Fibroblast of gingiva (primary cell): ENCODE measurements at regions not wholly inside any gene's neighbourhood (a gene's known extent, or its start where the extent isn't known, plus 50 kb on each side); places are given as distances from the start of the nearest gene placed in this dataset.

Source experiments
- DNase-seq: peaks from one replicate; pipeline ENCODE4 v3.0.0-alpha.2; 2011; ENCODE audit warnings: low read depth

DNA sequence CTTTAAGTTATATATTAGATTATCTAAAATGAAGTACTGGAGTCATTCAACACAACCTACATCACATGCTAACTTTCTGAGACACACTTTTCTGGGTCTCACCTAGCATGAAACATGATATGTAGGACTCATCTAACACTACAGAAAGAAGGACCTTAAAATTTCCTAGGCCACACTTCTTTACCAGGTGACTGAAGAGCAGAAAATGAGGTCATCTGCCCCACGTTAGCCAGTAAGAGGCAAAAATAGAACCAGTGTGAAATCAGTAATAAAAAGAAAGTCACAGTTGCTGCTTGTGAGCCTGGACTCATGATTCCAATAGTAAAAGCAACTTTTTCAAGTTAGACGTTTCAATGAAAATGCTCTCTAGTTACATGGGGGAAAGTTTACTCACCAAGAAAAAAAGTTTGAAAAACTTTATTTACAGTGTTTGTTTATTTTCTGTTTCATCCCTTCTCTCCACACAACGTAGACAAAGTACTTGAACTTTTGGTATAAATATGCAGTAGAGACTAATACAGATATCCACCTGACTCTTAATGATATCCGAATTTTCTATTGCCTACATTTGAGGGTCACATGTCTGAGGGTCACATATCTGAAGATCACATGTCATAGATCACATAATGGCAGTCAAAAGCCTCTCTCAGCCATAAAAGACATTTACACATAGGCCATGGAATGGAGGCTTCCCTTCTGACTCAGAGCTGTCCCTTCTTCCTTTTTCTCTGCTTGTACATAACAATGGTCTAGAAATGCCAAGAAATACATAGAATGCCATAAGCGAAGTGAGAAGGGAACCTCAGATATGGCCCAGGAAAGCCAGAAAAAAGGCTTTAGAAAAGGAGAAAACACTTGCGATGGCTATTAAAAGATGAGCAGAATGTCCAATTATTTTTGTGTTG lies 362.9 kb downstream of the ZEB2 start:
- no peak for DNase-seq

DNA sequence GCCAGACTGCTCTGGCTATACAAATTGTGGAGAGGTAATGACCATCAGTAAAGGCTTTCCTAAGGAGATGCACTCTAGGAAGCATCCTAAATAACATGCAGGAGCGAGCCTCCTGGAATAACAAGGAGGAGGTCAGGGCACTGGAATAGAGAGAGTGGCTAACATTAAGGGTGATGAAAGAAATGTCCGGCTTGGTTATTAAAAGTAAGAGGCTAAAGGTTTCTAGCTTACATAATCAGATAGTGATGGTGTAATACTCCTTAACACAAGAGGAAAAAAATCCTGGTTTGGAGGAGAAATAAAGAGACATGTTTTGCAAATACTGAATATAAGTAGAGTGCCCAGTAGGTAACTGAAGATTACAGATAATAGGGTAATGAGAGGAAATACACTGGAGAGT lies 365.7 kb downstream of the ZEB2 start:
- no peak for DNase-seq

DNA sequence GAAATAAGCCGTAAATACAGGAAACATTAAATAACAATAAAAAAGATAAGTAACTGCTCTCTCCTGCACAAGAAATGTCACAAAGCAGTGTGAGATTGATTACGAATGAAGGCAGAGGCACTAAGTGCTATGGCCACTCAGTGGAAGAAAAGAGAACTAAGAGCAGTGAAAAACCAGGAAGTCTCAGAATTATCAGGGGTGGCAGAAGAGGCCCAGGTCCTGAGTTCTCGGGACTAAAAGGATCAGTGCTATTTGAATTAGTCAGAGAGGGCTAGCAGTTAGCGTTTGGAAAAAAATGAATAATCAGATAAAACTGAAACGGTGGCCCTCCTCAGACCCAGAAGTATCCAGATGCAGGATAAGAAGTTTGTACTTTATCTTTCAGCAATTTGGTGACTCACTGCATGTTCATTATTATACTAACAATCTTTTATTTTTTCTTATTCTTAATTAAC lies 367.1 kb downstream of the ZEB2 start:
- DNase-seq, result no peak

DNA sequence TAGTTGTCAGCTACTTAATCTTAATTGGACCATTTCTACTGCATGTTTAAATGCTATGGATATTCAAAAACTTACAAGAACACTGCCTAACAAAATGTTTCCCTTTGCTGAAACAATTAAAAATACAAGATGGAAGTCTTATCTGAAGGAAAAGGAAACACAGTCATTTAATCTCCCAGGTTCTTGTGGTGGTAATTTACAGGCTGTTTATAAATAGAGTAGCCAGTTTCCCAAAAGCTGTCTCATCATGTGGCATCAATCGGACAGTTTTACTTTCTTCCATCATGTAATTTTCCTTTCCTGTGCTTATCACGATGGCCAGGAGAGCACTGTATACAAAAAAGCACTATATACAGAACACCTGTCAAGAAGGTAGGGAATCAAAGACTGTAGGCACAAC lies 368.1 kb downstream of the ZEB2 start:
- no peak for DNase-seq

DNA sequence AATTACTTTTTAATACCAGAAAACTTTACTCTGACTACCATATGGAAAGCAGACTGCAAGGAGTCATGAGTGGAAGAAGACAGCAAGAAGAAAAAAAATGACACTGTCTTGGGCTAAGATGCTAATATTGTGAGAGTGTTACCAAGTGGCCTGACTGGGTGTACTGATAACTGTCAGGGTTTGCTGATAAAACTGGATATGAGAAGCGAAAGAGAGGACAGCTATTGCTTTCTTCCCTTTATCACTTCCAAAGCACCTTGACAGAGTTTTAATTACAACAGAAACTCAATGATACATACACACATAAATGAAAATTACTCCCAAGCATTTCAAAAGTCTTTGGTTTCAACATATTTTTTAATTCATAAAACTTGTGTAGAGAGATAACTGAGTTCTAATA lies 368.5 kb downstream of the ZEB2 start:
- no peak for DNase-seq

DNA sequence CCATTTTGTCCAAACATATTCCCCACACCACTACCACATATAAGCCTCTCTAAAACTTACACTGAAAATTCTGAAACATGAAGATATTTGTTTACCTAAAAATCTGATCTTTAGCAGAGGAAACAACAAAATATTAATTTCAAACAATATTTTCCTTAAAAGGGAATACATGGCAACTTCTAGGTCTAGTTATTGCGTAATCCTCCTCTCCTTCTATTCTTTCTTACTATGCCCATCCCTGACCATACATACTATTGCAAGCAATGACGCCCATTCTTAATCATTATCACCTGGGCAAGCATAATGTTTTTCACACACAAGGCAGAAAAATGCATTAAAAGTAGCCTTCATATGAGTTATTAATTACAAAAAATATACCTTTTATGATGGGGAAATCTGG lies 372.6 kb downstream of the ZEB2 start:
- no peak for DNase-seq

DNA sequence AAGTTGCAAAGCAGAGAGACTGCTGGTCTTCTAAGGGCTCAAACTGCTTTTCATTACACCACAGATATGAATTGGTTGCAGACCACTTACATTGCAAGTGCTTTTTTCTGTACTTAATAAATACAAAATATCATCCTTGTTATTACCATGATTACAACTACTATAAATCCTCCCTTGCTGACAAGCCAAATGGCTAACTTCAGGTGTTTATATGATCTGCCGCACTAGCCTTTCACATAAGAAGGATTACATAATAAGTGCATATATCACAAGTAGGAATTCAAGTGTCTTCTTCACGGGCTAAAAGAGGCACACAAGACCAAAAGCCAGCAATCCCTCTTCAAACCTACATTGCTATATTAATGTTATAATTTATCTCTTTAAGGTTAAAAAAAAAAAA lies 373.0 kb downstream of the ZEB2 start:
- no peak for DNase-seq

DNA sequence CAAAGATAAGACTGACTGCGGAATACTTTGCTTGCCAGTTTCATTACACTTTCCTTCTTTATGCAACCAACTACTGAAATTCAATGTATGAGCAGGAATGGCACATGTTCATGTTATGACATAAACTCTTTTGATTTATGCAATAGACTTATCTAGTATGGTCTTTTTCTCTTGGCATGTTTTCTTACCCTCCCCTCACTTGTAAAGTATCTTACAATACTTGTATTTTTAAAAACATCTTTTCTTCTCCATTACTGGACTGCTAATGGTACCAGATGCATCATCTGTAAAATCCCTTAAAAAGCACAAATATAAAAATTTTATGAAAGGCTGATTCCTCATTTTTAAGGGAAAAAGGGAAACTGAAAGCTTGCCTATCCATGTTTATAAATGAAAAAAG lies 373.8 kb downstream of the ZEB2 start:
- no peak for DNase-seq

DNA sequence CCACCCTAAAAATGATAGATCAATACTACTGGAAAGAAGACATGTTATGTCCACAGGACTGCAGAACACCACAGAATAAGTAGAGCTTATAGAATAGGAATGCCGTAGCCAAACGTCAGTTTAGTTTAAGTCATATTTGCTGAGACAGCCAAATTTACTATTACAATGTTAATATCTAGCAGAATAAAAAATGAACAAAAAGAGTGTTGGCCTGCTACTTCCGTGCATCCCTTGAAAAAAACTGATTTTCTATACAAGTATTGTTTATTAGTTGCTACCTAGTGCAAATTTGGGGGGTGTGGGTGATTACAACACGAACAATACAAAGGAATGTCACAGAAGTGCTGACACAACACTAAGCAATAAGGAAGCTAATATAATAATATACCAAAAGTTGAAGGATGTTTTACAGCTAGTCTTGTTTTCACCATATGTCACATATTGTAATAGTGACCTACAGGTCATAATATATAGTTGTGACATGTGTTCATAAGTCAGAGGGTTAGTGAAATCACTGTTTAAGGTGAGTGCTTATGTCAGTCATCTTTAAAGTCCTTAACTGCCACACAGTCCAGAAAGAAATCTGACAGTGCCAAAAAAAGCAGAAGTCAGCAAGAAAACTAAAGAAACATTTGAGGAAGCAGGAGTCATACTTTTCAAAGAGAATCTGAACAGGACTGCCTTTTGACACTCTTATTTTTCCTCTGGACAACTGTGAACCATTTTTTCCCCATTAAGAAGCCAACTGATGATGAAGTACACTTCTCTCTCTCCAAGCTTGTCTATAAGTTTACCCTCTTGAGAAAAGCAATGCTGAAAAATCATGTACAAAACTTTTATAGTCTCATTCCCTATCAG lies 376.4 kb downstream of the ZEB2 start:
- DNase-seq, result no peak

DNA sequence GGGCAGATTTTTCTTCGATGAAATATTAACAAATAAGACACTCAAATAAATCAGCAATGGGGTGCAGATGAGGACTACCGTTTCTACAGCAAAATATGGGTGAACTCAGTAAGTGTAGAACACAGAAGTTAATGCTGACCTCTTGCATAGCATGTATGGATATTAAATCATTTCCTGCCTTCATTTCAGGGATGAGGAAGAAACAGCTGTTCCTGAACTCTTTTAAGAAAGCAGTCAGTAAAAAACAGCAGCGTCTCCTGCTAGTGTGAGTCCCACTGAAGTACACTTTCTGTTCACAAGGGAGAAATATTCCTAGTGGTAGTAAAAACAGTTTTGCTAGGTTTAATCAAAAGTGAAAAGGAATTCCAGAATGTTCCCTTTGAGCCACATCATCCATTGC lies 379.0 kb downstream of the ZEB2 start:
- no peak for DNase-seq

DNA sequence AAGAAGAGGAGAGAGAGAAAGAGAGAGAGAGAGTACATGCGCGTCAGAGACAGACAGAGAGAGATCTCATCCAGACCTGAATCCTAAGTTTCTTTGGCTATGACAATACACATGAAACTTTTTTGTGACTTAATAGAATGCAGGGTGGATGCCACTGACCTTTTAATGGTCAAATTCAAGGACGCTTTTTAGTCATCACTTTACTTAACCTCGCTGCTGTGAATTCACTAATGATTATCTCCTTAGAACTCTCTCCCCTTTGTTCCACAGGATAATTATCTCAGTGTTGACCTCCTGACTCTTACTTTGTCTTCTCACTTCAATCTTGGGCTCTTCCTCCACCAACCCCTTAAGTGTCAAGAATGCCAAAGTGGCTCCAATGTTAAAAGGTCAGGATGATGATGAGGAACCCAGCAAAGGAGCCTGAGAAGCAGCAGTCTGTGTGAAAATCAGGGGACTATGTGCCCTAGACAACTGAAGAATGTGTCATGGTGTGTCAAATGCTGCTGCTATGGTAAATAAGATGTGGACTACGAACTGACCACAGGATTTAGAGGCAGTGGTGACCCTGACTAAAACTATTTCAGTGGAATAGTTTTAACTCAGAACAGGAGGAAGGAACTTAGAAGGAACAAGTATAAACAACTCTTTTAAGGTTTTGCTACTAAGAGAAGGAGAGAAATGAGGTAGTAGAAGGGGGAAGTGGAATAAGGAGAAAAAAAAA lies 382.1 kb downstream of the ZEB2 start:
- DNase-seq, result no peak

DNA sequence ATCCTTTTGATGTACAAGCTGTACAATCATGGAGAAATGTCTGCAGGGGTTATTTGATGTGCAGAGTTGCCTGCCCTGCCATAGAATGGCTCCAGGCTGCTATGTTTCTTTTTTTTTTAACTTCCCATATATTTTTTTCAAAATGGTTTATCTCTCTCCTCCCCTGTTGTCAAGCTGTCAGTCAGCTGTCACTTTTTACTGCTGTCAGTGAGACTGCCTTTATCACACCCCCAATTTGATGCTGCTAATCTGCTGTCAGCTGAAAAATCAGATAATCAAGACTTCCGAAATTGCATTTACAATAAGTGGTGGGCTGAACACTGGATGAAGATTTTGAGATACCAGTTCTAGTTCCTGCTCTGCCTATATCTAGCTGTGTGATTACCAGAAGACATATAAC lies 382.6 kb downstream of the ZEB2 start:
- DNase-seq, result no peak

DNA sequence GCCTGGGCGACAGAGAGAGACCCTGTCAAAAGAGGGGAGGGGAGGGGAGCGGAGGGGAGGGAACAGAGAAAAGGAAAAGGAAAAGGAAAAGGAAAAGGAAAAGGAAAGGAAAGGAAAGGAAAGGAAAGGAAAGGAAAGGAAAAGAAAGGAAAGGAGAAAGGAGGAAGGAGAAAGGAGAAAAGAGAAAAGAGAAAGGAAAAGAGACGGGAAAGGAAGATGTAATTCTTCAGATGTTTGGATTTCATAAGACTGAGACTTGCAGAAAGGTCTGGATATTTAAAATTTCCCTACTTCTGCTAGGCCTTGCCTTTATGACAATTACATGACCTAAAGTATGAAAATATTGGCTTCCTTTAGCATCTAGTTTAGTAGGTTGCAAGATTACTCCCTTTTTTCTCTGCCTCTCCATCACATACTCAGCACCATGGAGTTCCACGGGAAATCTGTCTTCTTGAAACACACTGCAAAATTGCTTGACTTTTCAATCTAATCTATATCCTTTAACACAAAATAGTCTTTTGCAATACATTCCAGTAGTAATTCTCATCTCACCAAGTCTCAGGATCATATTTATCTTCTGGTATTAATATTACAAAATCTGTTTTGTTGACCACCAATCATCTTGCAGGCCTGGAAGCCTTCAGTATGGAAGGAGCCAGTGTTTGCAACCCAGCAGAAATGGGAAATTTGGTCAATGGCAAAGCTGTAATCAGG lies 383.5 kb downstream of the ZEB2 start:
- DNase-seq, result peak; percentile 37

DNA sequence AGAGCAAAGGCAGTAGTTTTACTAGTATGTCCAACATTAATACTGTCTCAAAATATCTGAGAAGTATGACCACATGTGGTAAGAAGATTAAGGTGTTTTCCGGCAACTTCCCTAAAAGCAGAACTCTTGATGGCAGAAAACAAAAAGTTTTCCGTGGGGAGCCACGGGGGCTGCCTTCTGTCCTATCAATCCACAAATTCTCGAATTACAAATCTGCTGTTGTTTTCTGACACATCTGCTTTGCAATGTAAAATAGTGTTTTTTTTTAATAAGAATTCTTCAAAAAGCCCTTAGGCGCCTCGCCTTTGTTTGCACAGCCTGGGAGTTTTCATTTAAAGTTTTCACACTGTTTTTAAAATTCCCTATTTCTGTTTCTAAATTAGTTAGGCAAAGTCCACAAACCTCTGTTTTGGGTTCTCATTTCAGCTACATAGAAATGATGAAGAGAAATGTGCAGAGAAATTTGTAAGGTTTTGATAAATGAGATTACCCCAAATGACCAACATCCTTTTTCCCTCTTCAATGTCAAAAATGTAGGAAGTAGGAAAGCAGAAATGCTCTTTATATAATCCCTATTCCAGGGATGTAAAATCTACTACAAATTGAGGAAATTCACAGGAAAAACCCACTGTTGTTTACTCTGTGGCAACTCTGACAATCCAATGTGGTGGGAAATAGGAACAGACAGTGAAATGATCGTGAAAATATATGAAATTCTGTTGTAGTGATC lies 385.8 kb downstream of the ZEB2 start:
- DNase-seq, result no peak

DNA sequence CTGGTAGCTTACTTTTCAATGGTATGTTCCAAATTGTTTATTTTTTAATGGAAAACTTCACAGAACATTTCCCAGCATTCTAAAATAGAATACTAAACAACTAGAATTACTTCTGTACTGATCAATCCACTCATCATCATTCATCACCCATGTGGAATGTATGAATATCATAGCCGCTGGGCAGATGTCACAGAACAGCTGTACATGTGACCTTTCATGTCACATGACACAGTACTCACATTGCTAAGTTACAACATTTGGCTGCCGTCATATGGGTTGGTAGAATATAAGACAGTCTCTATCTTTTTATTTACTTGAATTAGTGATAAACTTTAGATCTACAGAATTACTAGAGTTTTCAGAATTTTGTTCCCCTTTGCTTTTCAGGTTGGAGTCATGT lies 387.6 kb downstream of the ZEB2 start:
- peak; percentile 93 for DNase-seq

DNA sequence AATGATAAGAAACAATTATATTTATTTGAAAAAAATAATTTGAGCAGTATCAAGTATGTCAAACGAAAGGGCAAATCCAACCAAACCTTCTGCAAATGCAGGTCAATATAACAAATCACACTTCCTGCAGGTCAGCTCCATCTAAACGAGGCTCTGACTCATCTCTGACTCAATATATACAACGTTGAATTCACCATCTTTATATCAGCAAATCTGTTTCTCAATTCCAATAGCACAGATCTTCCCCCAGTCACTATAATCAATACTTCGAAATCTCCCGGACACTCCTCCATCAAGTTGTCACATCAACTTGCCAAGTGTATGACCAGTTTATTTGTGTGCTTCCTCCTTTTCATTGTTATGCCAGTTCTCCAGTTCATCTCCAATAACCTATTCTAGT lies 388.9 kb downstream of the ZEB2 start:
- DNase-seq, result no peak

DNA sequence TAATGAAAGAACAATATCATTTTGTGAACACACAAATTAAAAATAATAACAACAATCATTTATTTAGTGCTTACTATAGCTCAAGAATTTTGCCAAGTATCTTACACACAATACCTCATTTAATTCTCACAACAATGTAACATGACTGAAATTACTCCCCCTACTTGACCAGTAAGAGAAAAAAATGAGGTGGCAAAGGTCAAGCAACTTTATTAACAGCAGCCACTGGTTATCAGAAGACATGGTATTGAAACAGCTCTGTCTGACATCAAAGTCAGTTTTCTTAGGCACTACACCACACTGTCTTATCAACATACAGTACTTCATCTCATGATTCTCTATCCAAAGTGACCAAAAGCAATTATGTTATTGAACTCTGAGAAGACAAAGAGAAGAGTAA lies 389.4 kb downstream of the ZEB2 start:
- no peak for DNase-seq

DNA sequence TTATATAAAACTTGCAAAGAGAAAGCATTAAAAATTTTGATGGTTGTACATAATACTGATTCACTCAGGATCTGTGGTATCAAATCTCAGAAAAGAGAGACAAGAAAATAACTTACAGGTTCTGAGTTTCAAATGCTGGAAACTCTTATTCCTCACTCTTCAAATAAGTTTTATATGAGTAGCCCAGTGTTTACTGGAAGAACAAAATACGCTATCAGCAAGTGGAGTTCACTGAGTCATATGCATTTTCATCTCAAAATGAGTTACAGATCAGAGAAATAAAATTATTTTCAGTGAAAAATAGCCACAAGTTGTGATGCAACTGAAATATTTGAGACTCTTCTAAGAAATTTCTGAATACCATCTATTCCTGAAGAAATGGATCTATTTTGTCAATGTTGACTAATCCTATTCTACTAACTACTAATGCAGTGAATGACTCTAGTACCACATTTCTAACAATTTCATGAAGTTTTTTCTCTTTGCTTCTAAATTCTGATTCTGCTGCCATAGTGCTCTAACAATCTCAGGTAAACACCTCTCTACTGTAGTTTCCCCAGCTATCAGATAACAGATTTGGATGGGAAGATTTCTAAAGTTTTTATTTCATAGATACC lies 391.7 kb downstream of the ZEB2 start:
- peak; percentile 17 for DNase-seq

DNA sequence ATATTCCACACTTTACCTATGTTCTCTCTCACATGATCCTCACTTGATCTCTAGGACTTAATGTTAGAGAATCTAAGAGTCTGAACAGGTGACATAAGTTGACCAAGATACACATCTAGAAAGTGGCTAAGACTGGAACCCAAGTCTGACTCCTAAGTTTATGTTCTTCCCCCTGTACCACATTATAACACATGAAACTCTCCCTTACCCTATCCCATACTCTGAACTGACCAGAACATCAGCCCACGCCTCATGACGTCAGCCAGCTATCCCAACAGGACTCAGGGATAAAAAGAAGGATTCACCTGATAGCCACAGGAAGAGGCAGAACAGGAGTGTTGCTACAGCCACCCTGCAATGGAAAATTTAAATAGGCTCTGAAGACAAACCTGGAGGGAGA lies 392.2 kb downstream of the ZEB2 start:
- no peak for DNase-seq

DNA sequence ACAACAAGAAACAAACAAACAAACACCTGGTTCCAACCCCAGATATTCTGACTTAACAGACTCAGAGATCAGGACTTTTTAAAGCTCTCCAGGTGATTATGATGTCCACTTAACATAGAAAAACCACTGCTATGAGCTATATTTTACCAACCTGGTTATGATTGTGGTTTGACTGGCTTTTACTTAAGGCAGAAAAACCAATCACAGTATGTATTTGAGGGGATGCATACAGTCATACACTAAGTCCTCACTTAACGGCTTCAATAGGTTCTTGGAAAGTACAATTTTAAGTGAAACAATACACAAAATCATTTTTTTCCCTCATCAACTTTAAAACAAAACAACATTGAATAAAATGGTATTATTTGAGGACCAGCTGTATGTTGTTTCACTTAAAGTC lies 393.6 kb downstream of the ZEB2 start:
- DNase-seq, result no peak

DNA sequence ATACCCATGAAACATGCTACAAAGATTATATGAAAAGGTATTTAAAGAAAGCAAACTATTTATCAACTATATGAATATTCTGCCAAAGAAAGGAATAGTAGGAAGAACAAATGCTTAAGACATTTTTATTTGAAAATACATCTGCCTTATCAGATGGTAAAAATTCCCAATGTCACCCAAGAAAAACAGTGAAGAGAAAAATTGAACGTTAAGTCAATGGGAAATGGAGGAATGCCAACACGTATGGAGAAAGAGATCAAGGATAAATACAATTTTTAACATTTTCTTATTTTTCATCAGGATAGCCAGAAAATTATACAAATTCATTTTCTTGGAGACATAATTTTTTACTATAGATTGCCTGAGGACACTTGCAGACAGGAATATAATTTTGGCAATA lies 394.2 kb downstream of the ZEB2 start:
- DNase-seq, result no peak
